Lower lobe of right lung (tissue), 2 donors: ENCODE measurements at regions not wholly inside any gene's neighbourhood (a gene's known extent, or its start where the extent isn't known, plus 50 kb on each side); places are given as distances from the start of the nearest gene placed in this dataset.
"Not testable (repeated sequence)": the region's sequence is repeated elsewhere in the genome, so short reads cannot be mapped to it uniquely, and the experiment has no call there.

Experiments used
- ATAC-seq, 2 donors: fragments of 200-7000 bp; cut with Tn5 transposase; one replicate each; pipeline ENCODE4 v1.9.1; 2020 to 2022; ENCODE audit warnings: mild to moderate bottlenecking in 2 of 2, moderate library complexity in 2 of 2
- DNase-seq: peaks from one replicate; pipeline ENCODE4 v3.0.0-alpha.2; 2020
- H3K27ac ChIP-seq: fragments of 200-600 bp; one replicate; pipeline ENCODE4 v1.8.0; 2022
- H3K27me3 ChIP-seq: fragments of 200-600 bp; one replicate; pipeline ENCODE4 v1.8.0; 2022; ENCODE audit warnings: low read depth
- H3K36me3 ChIP-seq: fragments of 200-600 bp; one replicate; pipeline ENCODE4 v1.8.0; 2022; ENCODE audit warnings: mild to moderate bottlenecking
- H3K4me1 ChIP-seq: fragments of 200-600 bp; one replicate; pipeline ENCODE4 v1.8.0; 2022
- H3K4me3 ChIP-seq: fragments of 200-600 bp; one replicate; pipeline ENCODE4 v1.8.0; 2022; ENCODE audit warnings: mild to moderate bottlenecking
- H3K9me3 ChIP-seq: fragments of 200-600 bp; one replicate; pipeline ENCODE4 v1.8.0; 2022
- CTCF ChIP-seq: fragments of 200-600 bp; IDR thresholded peaks from one replicate; pipeline ENCODE4 v1.8.0; 2022; ENCODE audit warnings: antibody characterized with exemption, mild to moderate bottlenecking
- intact Hi-C: fragments of 100-400 bp; cut with DNase I; formaldehyde crosslinking; loops from one replicate; pipeline ENCODE4 v1.11.0; 2022
- donor health status: DM: no; HTN: yes; CAD: no; lungs with severe emphysema.

- H3K4me1 ChIP-seq = no peaks in the 10 kb centered on the region
- no peaks in the 10 kb centered on the region for H3K27me3 ChIP-seq
- no peak overlapping the region for H3K27ac ChIP-seq
- ATAC-seq = no peak
- no peak for TF ChIP-seq CTCF
- DNase-seq = no peak
- no peaks in the 10 kb centered on the region for H3K9me3 ChIP-seq
- intact Hi-C loops = no loop called here
- H3K4me3 ChIP-seq = no peak overlapping the region
- no peaks in the 10 kb centered on the region for H3K36me3 ChIP-seq
These were observed 105.5 kb downstream of the PYDC2 start for GRCh38 chr3:191566469-191566868.

- no peak for TF ChIP-seq CTCF
- no peaks in the 10 kb centered on the region for H3K36me3 ChIP-seq
- no peaks in the 10 kb centered on the region for H3K27me3 ChIP-seq
- no peak overlapping the region for H3K4me3 ChIP-seq
- ATAC-seq (no peak), DNase-seq (no peak)
- intact Hi-C loops = no loop called here
- H3K27ac ChIP-seq = no peak overlapping the region
- H3K9me3 ChIP-seq = no peaks in the 10 kb centered on the region
- no peaks in the 10 kb centered on the region for H3K4me1 ChIP-seq
These were observed 107.2 kb downstream of the PYDC2 start for GRCh38 chr3:191568206-191568605.

GRCh38 chr3:191592105-191592504 lies 131.1 kb downstream of the PYDC2 start:
- intact Hi-C loops = no loop called here
- no peaks in the 10 kb centered on the region for H3K27me3 ChIP-seq
- no peak for TF ChIP-seq CTCF

GRCh38 chr3:191593486-191593885 lies 132.5 kb downstream of the PYDC2 start:
- intact Hi-C loops = no loop called here
- H3K27me3 ChIP-seq = no peaks in the 10 kb centered on the region
- no peaks in the 10 kb centered on the region for H3K4me1 ChIP-seq
- H3K4me3 ChIP-seq = no peak overlapping the region
- TF ChIP-seq CTCF = no peak
- no peak for ATAC-seq
- no peaks in the 10 kb centered on the region for H3K36me3 ChIP-seq
- no peak for DNase-seq
- no peak overlapping the region for H3K27ac ChIP-seq
- H3K9me3 ChIP-seq = no peaks in the 10 kb centered on the region

More at GRCh38 chr3:191592105-191592504, 131.1 kb downstream of the PYDC2 start:
- Histone ChIP-seq H3K4me1 (no peaks in the 10 kb centered on the region), H3K27ac (no peak overlapping the region), H3K9me3 (no peaks in the 10 kb centered on the region), H3K36me3 (no peaks in the 10 kb centered on the region), H3K4me3 (no peak overlapping the region)
- DNase-seq (no peak), ATAC-seq (no peak)

GRCh38 chr3:191615511-191615910 lies 154.5 kb downstream of the PYDC2 start:
- H3K27ac ChIP-seq, H3K9me3 ChIP-seq, ATAC-seq, H3K4me1 ChIP-seq, intact Hi-C loops, H3K27me3 ChIP-seq, H3K4me3 ChIP-seq, H3K36me3 ChIP-seq, DNase-seq: not testable (repeated sequence)

- Histone ChIP-seq H3K27me3 (no peaks in the 10 kb centered on the region), H3K27ac (no peak overlapping the region), H3K9me3 (no peaks in the 10 kb centered on the region), H3K4me3 (no peak overlapping the region), H3K36me3 (no peaks in the 10 kb centered on the region), H3K4me1 (no peaks in the 10 kb centered on the region)
- DNase-seq (no peak), ATAC-seq (no peak)
- intact Hi-C loops = no loop called here
- no peak for TF ChIP-seq CTCF
These were observed 163.3 kb downstream of the PYDC2 start for GRCh38 chr3:191624299-191624698.
